H1 (cell line): ENCODE measurements at regions not wholly inside any gene's neighbourhood (a gene's known extent, or its start where the extent isn't known, plus 50 kb on each side); places are given as distances from the start of the nearest gene placed in this dataset.

Experiments used
- CBX8 ChIP-seq: fragments of 300-800, 300-1000 bp; sonication (generic); IDR thresholded peaks from 2 replicates; pipeline ENCODE4 v1.7.1; 2016; ENCODE audit warnings: low read depth, low read length, borderline replicate concordance
- CTCF ChIP-seq, 3 experiments: IDR thresholded peaks; 1 replicate in 2 of 3; 2 replicates in 1 of 3; pipeline versions ENCODE4 v1.5.1 to v1.6.1; 2011; ENCODE audit warnings: low read length in 3 of 3, mild to moderate bottlenecking in 3 of 3, inconsistent platforms in 2 of 3, low read depth in 1 of 3, moderate library complexity in 1 of 3; ENCODE audit not compliant: insufficient read depth in 1 of 3; ENCODE audit errors: control extremely low read depth in 1 of 3
- POLR2A ChIP-seq, 2 experiments: IDR thresholded peaks; 1 replicate in 1 of 2; 2 replicates in 1 of 2; pipeline ENCODE4 v1.6.1; 2011; ENCODE audit warnings: low read depth in 2 of 2, low read length in 2 of 2, mild to moderate bottlenecking in 2 of 2; ENCODE audit errors: control extremely low read depth in 1 of 2
- POLR2AphosphoS5 ChIP-seq: IDR thresholded peaks from 2 replicates; pipeline ENCODE4 v1.6.1; 2011; ENCODE audit warnings: low read depth, low read length
- ZNF274 ChIP-seq: IDR thresholded peaks from 2 replicates; pipeline ENCODE4 v1.7.0; 2012; ENCODE audit warnings: low read length, borderline replicate concordance; ENCODE audit errors: extremely low read depth

GRCh38 chr4:135949931-135950330 lies 1582.4 kb downstream of the PCDH18 start:
- TF ChIP-seq CBX8 (no peak), CTCF (IDR thresholded peaks at IDR 0.05; ENCODE audit: control extremely low read depth in 1 of 3, insufficient read depth in 1 of 3, low read depth in 1 of 3, low read length in 3 of 3) (no peak), POLR2A (IDR thresholded peaks at IDR 0.05; ENCODE audit: control extremely low read depth in 1 of 2, low read depth in 2 of 2, low read length in 2 of 2) (no peak), ZNF274 (no peak), POLR2AphosphoS5 (no peak)
